ENCODE measurements at regions not wholly inside any gene's neighbourhood (a gene's known extent, or its start where the extent isn't known, plus 50 kb on each side); places are given as distances from the start of the nearest gene placed in this dataset.

- DNase-seq = no peak
These were observed 316.1 kb upstream of the SEL1L start for GRCh38 chr14:81849714-81850113.

- no peak for DNase-seq
These were observed 321.4 kb upstream of the SEL1L start for GRCh38 chr14:81855007-81855406.

- DNase-seq = no peak
These were observed 325.4 kb upstream of the SEL1L start for GRCh38 chr14:81859046-81859445.

GRCh38 chr14:81868172-81868571 lies 334.5 kb upstream of the SEL1L start:
- DNase-seq = no peak

- DNase-seq = no peak
These were observed 338.1 kb upstream of the SEL1L start for GRCh38 chr14:81871706-81872105.

GRCh38 chr14:81884382-81884781 lies 350.7 kb upstream of the SEL1L start:
- no peak for DNase-seq

GRCh38 chr14:81886588-81886987 lies 352.9 kb upstream of the SEL1L start:
- DNase-seq = no peak

GRCh38 chr14:81889529-81889928 lies 355.9 kb upstream of the SEL1L start:
- DNase-seq = no peak

- no peak for DNase-seq
These were observed 356.4 kb upstream of the SEL1L start for GRCh38 chr14:81890020-81890419.

GRCh38 chr14:81903477-81903876 lies 369.8 kb upstream of the SEL1L start:
- no peak for DNase-seq

GRCh38 chr14:81927070-81927469 lies 393.4 kb upstream of the SEL1L start:
- DNase-seq = no peak

GRCh38 chr14:81931828-81932227 lies 398.2 kb upstream of the SEL1L start:
- no peak for DNase-seq

- DNase-seq = no peak
These were observed 402.7 kb upstream of the SEL1L start for GRCh38 chr14:81936348-81936747.

- DNase-seq = no peak
These were observed 403.2 kb upstream of the SEL1L start for GRCh38 chr14:81936902-81937301.

GRCh38 chr14:81938341-81938740 lies 404.7 kb upstream of the SEL1L start:
- no peak for DNase-seq

- no peak for DNase-seq
These were observed 407.0 kb upstream of the SEL1L start for GRCh38 chr14:81940651-81941050.

GRCh38 chr14:81942071-81942470 lies 408.4 kb upstream of the SEL1L start:
- no peak for DNase-seq

- no peak for DNase-seq
These were observed 412.7 kb upstream of the SEL1L start for GRCh38 chr14:81946375-81946774.

- DNase-seq = no peak
These were observed 413.5 kb upstream of the SEL1L start for GRCh38 chr14:81946834-81947798.

- no peak for DNase-seq
These were observed 419.3 kb upstream of the SEL1L start for GRCh38 chr14:81952917-81953316.

- DNase-seq = no peak
These were observed 419.8 kb upstream of the SEL1L start for GRCh38 chr14:81953419-81953818.

GRCh38 chr14:81955123-81955522 lies 421.5 kb upstream of the SEL1L start:
- DNase-seq = no peak

- no peak for DNase-seq
These were observed 427.1 kb upstream of the SEL1L start for GRCh38 chr14:81960781-81961180.

GRCh38 chr14:81963846-81964245 lies 430.2 kb upstream of the SEL1L start:
- no peak for DNase-seq

- no peak for DNase-seq
These were observed 436.7 kb upstream of the SEL1L start for GRCh38 chr14:81970307-81970706.
